D721Med (cell line): ENCODE measurements at regions not wholly inside any gene's neighbourhood (a gene's known extent, or its start where the extent isn't known, plus 50 kb on each side); places are given as distances from the start of the nearest gene placed in this dataset.

ENCODE experiments used
- DNase-seq: peaks from one replicate; pipeline ENCODE4 v3.0.0; 2011; ENCODE audit warnings: low spot score; ENCODE audit not compliant: insufficient read length
- FAIRE-seq: peaks from 2 replicates; lab custom pipeline; 2011; peaks lifted over from hg19 to GRCh38; lab: Jason Lieb, UNC
- CTCF ChIP-seq: IDR thresholded peaks from 2 replicates; pipeline ENCODE4 v1.5.1; 2012; ENCODE audit warnings: mild to moderate bottlenecking, control low read depth; ENCODE audit not compliant: insufficient read depth; ENCODE audit errors: missing control alignments

GRCh38 chr7:15087771-15088170 is 185.2 kb upstream of the DGKB start:
- TF ChIP-seq CTCF = no peak
- no peak for DNase-seq
- no peak for FAIRE-seq

- no peak for TF ChIP-seq CTCF
- FAIRE-seq = no peak
- no peak for DNase-seq
These were observed 184.3 kb upstream of the DGKB start for GRCh38 chr7:15086862-15087261.

- TF ChIP-seq CTCF = no peak
- no peak for DNase-seq
- no peak for FAIRE-seq
These were observed 183.6 kb upstream of the DGKB start for GRCh38 chr7:15086131-15086611.

- no peak for DNase-seq
- no peak for FAIRE-seq
- TF ChIP-seq CTCF = no peak
These were observed 182.8 kb upstream of the DGKB start for GRCh38 chr7:15085366-15085765.

- no peak for FAIRE-seq
- no peak for DNase-seq
- TF ChIP-seq CTCF = no peak
These were observed 181.8 kb upstream of the DGKB start for GRCh38 chr7:15084368-15084767.

GRCh38 chr7:15081891-15082290 is 179.3 kb upstream of the DGKB start:
- DNase-seq (no peak), FAIRE-seq (no peak)
- no peak for TF ChIP-seq CTCF

GRCh38 chr7:15073301-15073700 is 170.8 kb upstream of the DGKB start:
- TF ChIP-seq CTCF = no peak
- FAIRE-seq = no peak
- DNase-seq = no peak
